ENCODE measurements at regions not wholly inside any gene's neighbourhood (a gene's known extent, or its start where the extent isn't known, plus 50 kb on each side); places are given as distances from the start of the nearest gene placed in this dataset.

DNA sequence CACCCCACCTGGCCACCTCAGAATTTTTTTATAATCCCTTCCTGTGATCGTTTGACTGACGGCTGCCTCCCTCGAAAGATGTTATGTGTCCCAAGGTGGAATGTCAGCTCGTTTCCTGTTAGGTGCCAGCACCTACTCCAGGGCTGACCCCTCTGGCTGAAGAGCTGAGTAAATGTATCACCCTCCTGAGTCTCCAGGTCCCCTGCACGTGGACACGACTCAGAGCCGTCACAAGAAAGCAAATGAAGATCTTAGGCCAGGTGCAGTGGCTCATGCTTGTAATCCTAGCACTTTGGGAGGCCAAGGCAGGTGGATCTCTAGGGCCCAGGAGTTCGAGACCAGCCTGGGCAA lies 273.2 kb downstream of the C16orf95 start:
- TF ChIP-seq, protein P1, sequence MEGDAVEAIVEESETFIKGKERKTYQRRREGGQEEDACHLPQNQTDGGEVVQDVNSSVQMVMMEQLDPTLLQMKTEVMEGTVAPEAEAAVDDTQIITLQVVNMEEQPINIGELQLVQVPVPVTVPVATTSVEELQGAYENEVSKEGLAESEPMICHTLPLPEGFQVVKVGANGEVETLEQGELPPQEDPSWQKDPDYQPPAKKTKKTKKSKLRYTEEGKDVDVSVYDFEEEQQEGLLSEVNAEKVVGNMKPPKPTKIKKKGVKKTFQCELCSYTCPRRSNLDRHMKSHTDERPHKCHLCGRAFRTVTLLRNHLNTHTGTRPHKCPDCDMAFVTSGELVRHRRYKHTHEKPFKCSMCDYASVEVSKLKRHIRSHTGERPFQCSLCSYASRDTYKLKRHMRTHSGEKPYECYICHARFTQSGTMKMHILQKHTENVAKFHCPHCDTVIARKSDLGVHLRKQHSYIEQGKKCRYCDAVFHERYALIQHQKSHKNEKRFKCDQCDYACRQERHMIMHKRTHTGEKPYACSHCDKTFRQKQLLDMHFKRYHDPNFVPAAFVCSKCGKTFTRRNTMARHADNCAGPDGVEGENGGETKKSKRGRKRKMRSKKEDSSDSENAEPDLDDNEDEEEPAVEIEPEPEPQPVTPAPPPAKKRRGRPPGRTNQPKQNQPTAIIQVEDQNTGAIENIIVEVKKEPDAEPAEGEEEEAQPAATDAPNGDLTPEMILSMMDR (IDR thresholded peaks at IDR 0.05): no peak
- TF ChIP-seq ZFX (IDR thresholded peaks at IDR 0.05; ENCODE audit: borderline replicate concordance): no peak

All from 22Rv1 (cell line).